Ishikawa (cell line): ENCODE measurements at regions not wholly inside any gene's neighbourhood (a gene's known extent, or its start where the extent isn't known, plus 50 kb on each side); places are given as distances from the start of the nearest gene placed in this dataset.

Source experiments
- CEBPB ChIP-seq: IDR thresholded peaks from 2 replicates; pipeline ENCODE4 v1.6.1; 2012
- CREB1 ChIP-seq: IDR thresholded peaks from 2 replicates; pipeline ENCODE4 v1.6.1; 2012; ENCODE audit warnings: low read depth
- EGR1 ChIP-seq: IDR thresholded peaks from 2 replicates; pipeline ENCODE4 v1.6.1; 2012
- EP300 ChIP-seq: IDR thresholded peaks from 2 replicates; pipeline ENCODE4 v1.6.1; 2012; ENCODE audit warnings: borderline replicate concordance
- FOXM1 ChIP-seq: IDR thresholded peaks from 2 replicates; pipeline ENCODE4 v1.6.1; 2012; ENCODE audit warnings: low read depth, borderline replicate concordance
- NFIC ChIP-seq: IDR thresholded peaks from 2 replicates; pipeline ENCODE4 v1.6.1; 2012
- RAD21 ChIP-seq: IDR thresholded peaks from 2 replicates; pipeline ENCODE4 v1.6.1; 2012; ENCODE audit warnings: low read depth
- TAF1 ChIP-seq: IDR thresholded peaks from 2 replicates; pipeline ENCODE4 v1.6.1; 2012; ENCODE audit warnings: low read depth, mild to moderate bottlenecking
- TCF12 ChIP-seq: IDR thresholded peaks from 2 replicates; pipeline ENCODE4 v1.6.1; 2012; ENCODE audit warnings: low read depth
- TEAD4 ChIP-seq: IDR thresholded peaks from 2 replicates; pipeline ENCODE4 v1.6.1; 2012
- YY1 ChIP-seq: IDR thresholded peaks from 2 replicates; pipeline ENCODE4 v1.6.1; 2012; ENCODE audit warnings: low read depth
- ZBTB7A ChIP-seq: IDR thresholded peaks from 2 replicates; pipeline ENCODE4 v1.6.1; 2012; ENCODE audit warnings: low read depth
- TF ChIP-seq, protein P1 (sequence below): IDR thresholded peaks from 2 replicates; pipeline ENCODE4 v1.6.1; 2012
- TF ChIP-seq, protein P2 (sequence below): IDR thresholded peaks from 2 replicates; pipeline ENCODE4 v1.6.1; 2012
- TF ChIP-seq, protein P3 (sequence below): IDR thresholded peaks from 2 replicates; pipeline ENCODE4 v1.6.1; 2012; ENCODE audit warnings: low read depth, mild to moderate bottlenecking

DNA sequence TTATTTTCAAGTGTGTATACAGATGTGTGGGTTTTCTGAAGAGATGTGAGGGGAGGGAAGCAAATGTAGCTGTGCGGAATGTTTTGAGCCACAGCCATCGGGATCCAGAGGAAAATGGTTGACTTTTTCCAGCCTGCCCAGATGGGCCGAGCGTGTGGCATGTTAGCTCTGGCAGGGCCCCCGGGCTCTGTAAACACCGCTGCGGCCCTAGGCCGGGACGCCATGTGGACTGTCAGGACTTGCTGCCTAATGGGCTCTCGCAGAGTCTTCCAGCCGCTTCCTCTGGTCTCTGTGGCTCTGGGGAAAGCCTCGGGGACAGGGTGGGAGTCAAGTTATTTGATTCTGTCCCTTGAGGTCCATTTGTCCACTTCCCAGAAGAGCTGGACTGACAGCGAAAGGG is 109.6 kb upstream of the PTCH1 start:
- TF ChIP-seq, protein P1, sequence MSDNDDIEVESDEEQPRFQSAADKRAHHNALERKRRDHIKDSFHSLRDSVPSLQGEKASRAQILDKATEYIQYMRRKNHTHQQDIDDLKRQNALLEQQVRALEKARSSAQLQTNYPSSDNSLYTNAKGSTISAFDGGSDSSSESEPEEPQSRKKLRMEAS = no peak
- TF ChIP-seq YY1 = no peak
- TF ChIP-seq EGR1 = no peak
- no peak for TF ChIP-seq TCF12

DNA sequence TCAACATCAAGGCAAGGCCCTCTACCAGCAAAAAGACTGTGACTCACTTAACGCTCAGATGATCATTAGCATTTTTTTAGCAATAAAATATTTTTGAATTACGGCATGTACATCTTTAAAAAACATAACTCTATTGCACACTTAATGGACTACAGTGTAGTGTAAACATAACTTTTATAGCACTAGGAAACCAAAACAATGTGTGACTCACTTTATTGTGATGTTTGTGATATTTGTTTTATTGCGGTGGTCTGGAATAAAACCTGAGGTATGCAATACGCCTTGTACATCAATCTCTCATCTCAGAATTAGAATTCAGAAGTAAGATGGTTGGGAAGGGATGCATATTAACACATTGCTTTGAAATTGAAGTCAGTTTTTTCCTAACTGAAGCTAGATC is 106.9 kb upstream of the PTCH1 start:
- TF ChIP-seq, protein P2, sequence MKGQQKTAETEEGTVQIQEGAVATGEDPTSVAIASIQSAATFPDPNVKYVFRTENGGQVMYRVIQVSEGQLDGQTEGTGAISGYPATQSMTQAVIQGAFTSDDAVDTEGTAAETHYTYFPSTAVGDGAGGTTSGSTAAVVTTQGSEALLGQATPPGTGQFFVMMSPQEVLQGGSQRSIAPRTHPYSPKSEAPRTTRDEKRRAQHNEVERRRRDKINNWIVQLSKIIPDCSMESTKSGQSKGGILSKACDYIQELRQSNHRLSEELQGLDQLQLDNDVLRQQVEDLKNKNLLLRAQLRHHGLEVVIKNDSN = no peak
- TF ChIP-seq EP300 = no peak
- no peak for TF ChIP-seq NFIC
- no peak for TF ChIP-seq EGR1
- TF ChIP-seq, protein P3, sequence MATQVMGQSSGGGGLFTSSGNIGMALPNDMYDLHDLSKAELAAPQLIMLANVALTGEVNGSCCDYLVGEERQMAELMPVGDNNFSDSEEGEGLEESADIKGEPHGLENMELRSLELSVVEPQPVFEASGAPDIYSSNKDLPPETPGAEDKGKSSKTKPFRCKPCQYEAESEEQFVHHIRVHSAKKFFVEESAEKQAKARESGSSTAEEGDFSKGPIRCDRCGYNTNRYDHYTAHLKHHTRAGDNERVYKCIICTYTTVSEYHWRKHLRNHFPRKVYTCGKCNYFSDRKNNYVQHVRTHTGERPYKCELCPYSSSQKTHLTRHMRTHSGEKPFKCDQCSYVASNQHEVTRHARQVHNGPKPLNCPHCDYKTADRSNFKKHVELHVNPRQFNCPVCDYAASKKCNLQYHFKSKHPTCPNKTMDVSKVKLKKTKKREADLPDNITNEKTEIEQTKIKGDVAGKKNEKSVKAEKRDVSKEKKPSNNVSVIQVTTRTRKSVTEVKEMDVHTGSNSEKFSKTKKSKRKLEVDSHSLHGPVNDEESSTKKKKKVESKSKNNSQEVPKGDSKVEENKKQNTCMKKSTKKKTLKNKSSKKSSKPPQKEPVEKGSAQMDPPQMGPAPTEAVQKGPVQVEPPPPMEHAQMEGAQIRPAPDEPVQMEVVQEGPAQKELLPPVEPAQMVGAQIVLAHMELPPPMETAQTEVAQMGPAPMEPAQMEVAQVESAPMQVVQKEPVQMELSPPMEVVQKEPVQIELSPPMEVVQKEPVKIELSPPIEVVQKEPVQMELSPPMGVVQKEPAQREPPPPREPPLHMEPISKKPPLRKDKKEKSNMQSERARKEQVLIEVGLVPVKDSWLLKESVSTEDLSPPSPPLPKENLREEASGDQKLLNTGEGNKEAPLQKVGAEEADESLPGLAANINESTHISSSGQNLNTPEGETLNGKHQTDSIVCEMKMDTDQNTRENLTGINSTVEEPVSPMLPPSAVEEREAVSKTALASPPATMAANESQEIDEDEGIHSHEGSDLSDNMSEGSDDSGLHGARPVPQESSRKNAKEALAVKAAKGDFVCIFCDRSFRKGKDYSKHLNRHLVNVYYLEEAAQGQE = no peak

- TF ChIP-seq TAF1 (no peak), YY1 (no peak), TEAD4 (no peak), NFIC (no peak), CEBPB (no peak), FOXM1 (no peak), ZBTB7A (no peak), RAD21 (no peak), CREB1 (no peak), TCF12 (no peak), EGR1 (no peak), EP300 (no peak)
- TF ChIP-seq, protein P2 = no peak
- TF ChIP-seq, protein P1 = no peak
Observed at GRCh38 chr9:95620722-95621121, 104.0 kb upstream of the PTCH1 start.

GRCh38 chr9:95620314-95620713 is 103.5 kb upstream of the PTCH1 start:
- no peak for TF ChIP-seq CEBPB
- no peak for TF ChIP-seq ZBTB7A
- TF ChIP-seq, protein P3 = no peak
- TF ChIP-seq YY1 = no peak
- no peak for TF ChIP-seq NFIC
- TF ChIP-seq FOXM1 = no peak
- no peak for TF ChIP-seq RAD21
- no peak for TF ChIP-seq TCF12
- TF ChIP-seq, protein P1 = no peak
- TF ChIP-seq, protein P2 = no peak
- no peak for TF ChIP-seq TEAD4
- TF ChIP-seq CREB1 = no peak
- TF ChIP-seq TAF1 = no peak
- no peak for TF ChIP-seq EGR1
- no peak for TF ChIP-seq EP300

- TF ChIP-seq, protein P3 = no peak
Observed at GRCh38 chr9:95615246-95615645, 98.5 kb upstream of the PTCH1 start.
